Right kidney (tissue), 1 donor: ENCODE measurements at regions not wholly inside any gene's neighbourhood (a gene's known extent, or its start where the extent isn't known, plus 50 kb on each side); places are given as distances from the start of the nearest gene placed in this dataset.

Experiments
- DNase-seq: peaks from one replicate; pipeline ENCODE4 v3.0.0-alpha.2; 2016

DNA sequence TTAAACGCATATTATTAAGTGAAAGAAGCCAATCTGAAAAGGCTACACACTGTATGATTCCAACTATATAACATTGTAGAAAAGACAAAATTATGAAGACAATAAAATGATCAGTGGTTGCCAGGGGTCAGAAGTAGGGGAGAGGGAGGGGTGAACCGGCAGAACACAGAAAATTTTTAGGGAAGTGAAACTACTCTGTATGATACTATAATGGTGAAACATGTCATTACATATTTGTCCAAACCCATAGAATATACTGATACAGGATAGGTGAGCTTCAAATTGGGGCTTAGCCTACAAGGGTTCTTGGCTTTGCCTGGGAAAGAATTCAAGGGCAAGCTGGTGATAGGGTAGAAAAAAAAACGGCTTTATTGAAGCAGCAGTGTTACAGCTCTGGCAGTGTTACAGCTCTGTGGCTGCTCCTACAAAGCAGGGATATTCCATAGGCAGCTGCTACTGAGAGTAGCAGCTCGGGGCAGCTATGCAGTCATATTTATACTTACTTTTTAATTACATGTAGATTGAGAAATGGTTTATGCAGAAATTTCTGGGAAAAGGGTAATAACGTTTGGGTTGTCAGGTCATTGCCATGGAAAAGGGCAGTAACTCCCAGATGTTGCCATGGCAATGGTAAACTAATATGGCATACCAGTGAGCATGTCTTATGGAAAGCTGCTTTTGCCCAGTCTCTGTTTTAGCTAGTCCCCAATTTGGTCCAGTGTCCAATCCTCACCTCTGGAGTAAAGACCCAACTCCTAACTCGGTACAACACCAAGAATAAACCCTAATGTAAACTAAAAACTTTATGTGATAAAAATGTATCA, 125.1 kb upstream of the SLC25A36 start:
- DNase-seq, result no peak

DNA sequence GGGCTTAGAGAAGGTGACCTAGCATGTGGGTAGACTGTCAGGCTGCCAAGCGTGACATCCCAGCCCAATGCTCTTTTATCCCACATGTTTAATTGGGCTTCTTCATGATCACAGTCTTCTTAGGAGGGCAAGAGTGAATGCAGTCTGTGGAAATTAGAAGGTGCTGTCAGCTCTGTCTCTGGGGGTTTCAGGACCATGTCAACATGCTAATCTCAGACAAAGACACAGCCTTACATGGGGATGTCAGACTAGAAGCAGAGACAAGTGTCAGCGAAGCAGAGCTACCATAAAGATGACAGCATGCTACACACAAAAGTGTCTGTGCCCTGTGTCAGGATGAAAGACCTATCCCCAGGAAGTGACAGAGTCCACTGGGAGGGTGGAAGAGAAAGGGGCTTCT, 120.1 kb upstream of the SLC25A36 start:
- no peak for DNase-seq

DNA sequence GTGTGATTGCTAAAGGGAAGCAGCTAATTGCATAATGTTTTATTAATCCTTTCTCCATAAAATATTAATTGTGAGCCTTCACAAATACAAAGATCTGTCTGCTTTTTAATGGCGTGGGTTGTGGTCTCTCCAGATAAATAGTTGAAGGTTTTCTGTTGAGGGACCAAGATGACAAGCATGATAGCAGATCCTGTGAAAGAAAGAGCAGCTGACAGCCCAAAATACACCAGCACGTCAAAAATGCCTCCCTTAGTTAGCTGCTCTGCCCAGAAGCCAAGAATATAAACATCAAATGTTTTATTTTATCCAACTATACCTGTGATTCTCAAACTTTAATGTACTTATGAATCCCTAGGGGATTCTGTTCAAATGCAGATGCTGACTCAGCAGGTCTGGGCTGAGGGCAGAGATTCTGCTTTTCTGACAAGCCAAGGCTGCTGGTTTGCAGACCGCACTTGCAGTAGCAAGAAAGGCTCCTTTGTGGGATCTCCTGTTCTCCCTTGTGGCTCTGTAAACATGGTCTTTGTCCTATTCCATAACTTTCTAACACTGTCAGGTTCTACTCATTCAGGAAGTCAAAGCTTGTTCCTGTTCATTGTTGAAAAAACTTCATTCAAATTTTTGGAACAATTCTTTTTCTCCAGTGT, 119.1 kb upstream of the SLC25A36 start:
- no peak for DNase-seq

DNA sequence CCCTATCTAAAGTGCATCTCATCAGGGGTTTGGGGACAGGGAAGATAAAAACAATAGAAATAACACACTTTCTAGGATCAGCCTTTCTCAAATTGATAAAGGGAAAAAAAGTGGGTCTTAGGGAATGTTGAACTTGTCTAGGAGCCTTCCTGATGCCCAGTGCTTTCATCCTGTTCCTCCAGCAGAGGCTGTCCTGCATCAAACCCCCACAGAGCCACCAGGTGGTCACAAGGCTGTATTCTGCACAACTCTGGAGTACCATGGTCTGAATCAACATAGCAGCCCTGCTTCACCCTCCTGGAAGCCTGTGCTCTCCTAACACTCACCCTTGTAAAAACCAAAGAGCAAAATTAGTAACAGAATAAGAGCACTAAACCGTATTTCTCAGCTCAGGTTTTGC, 118.5 kb upstream of the SLC25A36 start:
- DNase-seq, result no peak

DNA sequence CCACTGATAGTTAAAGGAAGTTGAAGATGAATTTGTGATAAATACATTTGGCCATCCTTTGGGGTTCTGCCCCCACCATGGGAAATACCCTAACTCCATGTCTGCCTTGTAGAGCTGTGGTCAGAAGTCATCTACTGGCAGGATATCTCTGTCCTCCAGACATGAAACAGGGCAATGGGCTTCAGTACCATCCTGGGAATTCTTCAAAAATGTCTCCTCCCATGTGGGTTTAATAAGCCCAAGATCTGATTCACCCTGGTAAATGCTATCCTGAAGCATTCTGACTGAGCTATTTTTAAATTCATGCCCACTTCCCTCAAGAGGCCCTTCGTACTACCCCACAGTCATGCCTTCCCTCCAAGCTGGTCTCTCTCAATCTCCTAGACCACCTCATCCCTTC, 113.7 kb upstream of the SLC25A36 start:
- no peak for DNase-seq

DNA sequence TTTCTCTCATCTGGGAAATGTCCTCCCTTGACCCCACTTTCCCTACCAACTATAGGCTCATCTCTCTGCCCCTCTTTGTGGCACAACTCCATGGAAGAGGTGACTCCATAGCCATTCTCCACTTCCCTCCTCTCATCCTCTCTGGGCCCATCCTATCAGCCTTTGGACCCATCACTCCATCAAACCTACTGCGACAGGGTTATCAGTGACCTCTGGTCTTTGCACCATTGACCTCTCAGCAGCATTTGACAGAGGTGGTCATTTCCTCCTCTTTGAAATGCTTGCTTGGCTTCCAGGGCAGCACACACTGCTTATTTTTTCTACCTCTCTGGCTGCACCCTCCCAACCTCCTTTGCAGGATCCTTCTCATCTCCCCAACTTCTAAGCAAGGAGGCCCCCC, 113.1 kb upstream of the SLC25A36 start:
- DNase-seq, result no peak

DNA sequence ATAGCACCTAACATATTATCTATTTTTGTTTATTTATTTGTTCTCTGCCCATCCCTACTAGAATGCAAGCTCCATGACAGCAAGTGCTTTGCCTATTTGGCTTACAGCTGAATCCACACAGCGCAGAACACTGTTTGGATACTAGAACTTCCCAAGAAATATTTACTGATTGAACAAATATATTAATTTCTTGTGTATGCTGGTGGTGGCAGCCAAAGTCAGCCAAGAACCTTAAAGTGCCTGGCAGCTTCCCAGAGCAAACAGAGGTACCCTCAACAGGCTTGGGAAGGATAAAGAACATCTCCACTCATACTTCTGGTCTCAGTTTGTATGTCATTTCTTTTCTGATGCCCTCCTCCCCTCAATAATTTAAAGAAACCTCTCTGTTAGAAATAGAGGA, 111.8 kb upstream of the SLC25A36 start:
- DNase-seq, result no peak

DNA sequence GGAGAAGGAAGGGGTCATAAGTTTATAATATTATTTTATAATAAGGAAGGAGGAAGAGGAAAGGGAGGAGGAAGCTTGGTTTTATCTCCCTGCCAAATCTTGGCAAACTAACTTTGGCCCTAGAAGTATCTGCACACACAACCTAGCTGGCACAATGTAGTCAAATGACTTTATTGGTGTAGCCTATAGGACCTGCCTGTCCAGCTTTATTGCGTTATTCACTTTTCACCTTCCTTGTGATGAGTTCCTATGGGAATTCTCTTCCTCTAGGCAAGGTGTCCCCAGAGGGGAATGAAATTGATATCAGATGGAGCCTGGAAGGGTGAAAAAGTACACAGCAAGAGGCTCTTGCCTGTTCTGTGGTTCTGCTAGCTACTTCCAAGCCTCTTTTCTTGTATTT, 111.2 kb upstream of the SLC25A36 start:
- DNase-seq, result no peak

DNA sequence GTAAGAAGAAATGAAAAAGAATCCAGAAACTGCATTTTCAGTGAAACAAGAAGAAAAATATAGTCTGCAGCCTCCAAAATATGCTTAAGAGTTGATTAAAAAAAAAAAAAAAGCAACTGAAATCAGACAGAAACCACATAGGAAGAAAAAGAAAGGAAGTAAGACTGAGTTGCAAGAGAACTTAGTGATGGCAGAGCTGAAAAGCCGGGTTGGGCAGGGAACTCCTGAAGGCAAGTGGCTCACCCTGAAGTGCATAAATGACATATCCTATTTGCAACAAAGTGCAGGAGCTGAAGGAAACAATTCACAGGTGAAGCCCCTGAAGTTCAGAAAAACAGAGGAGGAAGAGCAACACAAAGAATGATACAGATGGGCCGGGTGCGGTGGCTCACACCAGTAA, 108.8 kb upstream of the SLC25A36 start:
- no peak for DNase-seq

DNA sequence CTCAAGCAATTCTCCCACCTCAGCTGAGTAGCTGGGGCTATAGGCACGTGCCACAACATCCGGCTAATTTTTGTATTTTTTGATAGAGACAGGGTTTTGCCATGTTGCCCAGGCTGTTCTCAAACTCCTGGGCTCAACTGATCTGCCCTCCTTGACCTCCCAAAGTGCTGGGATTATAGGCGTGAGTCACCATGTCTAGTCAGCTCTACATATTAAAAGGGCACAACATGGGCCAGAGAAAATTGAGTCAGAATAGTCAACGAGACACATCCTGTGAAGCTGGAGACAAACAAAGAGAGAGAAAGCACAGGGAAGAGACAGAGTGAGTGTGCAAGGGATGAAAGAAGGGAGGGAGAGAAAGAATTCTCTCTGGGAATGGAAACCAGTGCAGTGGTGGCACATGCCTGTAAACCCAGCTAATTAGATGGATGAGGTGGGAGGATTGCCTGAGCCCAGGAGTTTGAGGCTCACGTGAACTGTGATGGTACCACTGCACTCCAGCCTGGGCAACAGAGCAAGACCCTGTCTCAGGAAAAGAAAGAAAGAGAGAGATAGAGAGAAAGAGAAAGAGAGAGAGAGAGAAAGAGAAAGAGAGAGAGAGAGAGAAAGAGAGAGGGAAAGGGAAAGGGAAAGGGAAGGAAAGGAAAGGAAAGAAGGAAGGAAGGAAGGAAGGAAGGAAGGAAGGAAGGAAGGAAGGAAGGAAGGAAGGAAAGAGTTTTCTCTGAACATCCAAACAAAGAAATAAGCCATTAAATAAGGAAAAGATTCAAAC, 107.2 kb upstream of the SLC25A36 start:
- no peak for DNase-seq

DNA sequence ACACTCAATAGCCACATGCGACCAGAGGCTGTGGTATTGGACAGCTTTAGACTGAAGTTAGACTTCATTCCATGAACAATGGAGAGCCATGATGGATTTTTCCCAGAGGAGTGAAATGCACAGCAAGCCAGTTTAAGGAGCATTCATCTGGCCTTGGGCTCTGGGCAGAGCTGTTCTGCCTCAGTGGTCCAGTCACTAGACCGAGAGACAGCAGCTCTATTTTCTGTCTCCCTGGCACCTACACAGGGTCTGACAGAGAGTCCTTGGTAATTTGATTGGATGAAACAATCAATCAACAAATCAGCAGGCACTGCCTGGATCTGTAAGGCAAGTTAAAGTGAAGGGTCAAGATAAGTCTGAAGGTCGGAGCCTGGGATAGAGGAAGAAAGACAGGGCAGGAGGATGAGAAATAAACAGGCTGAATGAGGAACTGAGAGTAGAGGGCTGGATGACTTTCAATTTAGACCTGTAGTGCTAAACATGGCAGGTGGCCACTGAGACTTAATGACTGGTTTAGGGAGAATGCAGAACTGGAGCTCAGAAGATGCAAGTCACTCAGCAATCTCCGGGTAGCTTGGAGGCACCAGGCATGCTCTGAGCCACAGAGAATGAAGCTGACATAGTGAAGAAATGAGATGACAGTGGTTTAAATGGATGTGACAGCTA, 98.5 kb upstream of the SLC25A36 start:
- no peak for DNase-seq

DNA sequence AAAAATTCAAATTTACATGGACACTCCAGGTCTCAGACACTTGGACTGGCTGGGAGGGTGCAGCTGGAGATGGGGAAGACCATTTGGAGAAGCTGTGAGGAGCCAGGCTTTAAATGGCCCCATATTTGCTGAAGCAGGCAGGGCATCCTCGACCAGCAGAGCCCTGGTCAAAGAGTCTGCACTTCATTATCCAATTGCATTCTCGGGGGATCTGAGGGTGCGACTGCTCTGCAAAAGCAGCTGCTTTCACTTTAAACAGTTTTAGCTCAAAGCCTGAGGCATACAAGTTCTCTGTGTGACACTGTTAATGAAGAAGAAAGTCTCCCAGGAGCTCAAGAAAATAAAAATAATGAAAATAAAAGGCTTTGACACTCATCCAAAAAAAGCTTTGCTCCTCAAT, 98.0 kb upstream of the SLC25A36 start:
- DNase-seq, result no peak

DNA sequence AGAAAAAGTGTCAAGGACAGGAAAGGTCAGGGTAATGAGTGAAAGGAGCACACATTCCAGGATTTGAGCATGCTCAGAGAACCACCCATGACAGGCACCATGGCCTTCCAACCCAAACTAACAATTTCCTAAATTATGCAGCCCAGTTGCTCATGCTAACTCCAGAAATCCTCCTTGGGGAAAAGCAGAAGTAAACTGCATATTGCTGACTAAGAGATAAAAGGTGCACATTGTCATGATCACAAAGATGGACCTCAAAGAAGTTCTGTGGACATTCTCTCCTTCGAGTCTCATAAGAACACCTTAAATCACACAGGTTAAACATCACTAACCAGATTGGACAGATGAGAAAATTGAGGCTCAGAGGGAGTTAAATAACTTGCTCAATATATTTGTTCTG, 97.6 kb upstream of the SLC25A36 start:
- DNase-seq, result no peak

DNA sequence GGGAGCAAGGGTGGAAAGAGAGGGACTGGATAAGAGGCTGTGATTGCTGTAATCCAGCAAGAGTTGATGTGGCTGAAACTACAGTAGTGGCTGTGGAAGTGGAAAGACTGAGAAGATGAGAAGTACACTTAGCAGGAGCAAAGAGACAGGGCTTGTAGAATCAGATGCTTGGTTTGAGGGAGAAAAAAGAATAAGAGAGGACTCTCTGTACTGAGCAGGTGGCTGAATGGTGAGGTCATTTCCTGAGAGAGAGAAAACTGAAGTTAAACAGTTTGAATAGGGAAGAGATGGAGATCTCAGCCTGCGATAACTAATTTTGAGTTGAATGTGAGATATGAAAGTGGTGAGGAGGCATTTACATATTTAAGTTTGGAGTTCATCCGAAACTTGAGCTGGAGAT, 95.8 kb upstream of the SLC25A36 start:
- DNase-seq, result no peak

DNA sequence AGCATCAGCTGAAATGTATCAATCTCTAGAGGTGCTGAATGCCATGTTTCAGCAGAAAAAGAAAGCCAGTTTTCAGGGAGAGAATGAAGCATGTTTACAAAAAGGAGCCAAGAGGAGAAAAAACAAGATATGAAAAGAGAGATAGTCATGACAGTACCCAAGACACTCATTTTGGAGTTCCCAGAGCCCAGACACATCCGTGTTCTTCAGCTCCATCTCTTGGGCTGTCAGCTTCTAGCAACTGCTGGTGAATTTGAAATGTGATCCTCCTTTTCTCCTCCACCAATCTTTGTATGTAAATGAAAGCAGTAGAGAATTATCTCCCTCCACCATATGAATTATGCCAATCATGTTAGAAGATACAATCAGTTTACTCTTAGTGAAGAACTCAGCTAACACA, 93.0 kb upstream of the SLC25A36 start:
- no peak for DNase-seq

DNA sequence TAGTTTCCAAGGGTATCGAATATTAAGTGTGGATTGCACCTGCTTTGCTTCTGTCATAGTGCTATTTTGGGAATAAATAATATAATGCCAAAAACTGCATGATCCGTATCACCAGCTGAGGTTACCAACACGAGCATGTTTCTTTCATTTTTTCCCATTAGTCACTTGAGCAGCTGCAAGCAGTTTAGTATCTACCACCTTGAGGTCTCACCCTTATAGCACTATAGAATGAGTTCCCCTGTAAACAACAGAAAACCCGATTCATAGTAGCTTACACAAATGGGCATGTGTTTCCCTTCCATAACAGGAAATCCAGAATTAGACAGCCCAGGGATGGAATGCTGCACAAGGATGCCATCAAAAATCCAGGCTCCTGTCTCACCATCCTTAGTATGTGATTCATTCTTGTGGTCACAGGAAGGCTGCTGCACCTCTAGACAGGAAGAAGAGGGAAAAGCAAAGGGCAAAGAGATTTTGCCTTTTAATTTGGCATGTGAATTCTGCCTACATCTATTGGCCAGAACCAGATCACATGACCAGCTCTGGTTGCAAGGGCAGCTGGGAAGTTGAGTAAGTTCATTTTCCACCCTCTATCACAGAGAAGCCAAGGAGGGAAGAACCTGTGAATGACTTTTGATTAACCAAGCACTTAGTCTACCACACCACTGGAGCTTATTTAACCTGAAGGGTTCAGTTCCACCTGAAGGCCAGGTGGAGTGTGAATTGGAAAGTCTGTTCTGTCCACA, 91.3 kb upstream of the SLC25A36 start:
- no peak for DNase-seq

DNA sequence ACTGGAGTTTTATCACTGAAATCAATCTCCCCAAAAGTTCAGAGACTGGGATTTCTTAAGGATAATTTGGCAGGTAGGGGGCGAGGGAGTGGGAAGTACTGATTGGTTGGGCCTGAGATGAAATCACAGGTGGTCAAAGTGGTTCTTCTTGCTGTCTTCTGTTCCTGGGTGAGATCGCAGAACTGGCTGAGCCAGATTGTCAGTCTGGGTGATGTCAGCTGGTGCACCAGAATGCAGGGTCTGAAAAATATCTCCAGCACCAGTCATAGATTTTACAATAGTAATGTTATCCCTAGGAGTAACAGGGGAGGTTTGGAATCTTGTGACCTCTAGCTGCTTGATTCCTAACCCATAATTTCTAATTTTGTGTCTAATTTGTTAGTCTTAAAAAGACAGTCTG, 86.7 kb upstream of the SLC25A36 start:
- DNase-seq, result no peak

DNA sequence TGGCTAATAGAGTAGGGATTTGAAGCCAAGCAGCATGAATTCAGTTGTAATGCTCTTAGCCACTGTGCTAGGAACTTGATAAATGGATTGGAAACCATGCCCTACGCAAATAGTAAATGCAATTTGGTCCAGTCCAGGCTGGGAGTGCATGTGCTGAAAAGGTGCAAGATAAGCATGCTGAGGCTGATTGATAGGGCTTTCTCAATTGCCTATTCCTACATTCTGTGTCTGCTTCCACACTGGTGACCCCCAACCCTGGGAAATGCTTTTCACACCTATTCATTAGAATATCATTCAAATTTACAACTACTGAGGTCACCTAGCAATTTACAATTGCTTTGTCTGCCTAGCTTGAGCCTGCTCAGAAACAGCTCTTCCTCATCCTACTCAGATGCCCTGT, 84.7 kb upstream of the SLC25A36 start:
- no peak for DNase-seq

DNA sequence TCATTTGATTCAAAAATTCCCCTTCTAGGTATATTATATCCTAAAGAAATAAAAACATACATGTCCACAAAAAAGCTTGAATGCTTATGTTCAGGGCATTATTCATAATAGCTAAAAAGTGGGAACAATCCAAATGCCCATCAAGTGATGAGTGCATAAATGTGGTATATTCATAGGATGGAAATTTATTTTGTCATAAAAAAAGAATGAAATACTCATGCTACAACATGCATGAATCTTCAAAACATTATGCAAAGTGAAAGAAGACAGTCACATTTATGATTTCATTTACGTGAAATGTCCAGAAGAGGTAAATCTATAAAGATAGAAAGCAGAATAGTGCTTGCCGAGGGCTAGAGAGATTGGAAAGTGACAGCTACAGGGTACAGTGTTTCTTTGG, 83.6 kb upstream of the SLC25A36 start:
- no peak for DNase-seq

DNA sequence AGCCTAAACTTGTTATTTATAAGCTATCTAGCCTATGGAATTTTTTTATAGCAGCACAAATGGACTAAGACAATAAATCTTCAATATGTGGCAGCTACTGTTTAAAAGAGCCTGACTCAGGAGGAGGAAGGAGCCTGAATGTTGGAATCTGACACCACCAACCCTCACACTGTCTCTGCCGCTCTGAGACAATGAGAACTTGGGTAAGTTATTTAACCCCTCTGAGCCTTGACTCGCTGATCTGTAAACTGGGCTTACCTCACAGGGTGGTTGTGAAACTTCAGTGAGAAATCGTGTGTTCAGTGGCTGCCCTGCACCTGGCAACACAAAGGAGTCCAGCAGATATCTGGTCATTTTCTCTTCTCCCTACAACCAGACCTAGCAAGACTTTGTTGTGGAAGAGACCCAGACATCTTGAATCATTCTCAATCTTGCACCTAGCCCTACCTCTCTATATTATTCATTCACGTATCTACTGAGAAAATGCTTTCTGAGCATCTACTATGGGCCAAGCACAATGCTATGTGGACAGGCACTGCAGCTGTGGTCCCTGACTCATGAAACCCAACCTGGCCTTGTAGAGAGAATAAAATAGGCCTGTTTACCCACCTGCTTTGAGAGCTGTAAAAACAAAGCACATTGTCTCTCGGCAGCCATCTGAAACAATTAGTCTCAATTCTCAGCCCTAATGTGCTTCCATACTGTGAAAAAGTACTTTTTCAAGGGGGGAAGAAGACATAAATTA, 81.9 kb upstream of the SLC25A36 start:
- DNase-seq, result no peak

DNA sequence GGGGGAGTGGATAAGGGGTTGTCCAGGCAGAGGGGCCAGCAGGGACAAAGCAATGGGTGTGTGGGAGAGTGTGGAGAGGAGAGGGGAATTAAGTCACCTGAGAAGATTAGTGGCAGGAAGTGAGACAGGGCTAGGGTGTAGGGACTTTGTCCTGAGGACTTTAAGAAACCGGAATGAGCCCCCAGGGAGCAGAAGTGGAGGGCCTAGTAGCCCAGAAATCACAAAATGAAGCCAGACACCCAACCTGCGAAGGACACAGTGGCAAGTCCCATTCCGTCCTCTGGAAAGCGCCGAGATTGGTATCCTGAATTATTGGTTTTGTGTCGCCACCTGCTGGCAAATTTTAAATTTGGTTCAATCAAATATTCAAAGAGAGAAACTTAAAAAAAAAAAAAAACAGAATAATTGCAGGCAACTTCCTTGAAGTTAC, 78.0 kb upstream of the SLC25A36 start:
- peak; percentile 26 for DNase-seq
